Neural progenitor cell (in vitro differentiated cells): ENCODE measurements at regions not wholly inside any gene's neighbourhood (a gene's known extent, or its start where the extent isn't known, plus 50 kb on each side); places are given as distances from the start of the nearest gene placed in this dataset.

Experiments used
- EZH2 ChIP-seq: fragments of 200-600 bp; sonication (generic); IDR thresholded peaks from 2 replicates; pipeline ENCODE4 v1.6.1; 2017; ENCODE audit warnings: antibody characterized with exemption, mild to moderate bottlenecking, moderate library complexity
- TF ChIP-seq, protein P1 (sequence below): fragments of 200-600 bp; sonication (generic); IDR thresholded peaks from 2 replicates; pipeline ENCODE4 v1.5.1; 2017; ENCODE audit warnings: antibody characterized with exemption, mild to moderate bottlenecking

DNA sequence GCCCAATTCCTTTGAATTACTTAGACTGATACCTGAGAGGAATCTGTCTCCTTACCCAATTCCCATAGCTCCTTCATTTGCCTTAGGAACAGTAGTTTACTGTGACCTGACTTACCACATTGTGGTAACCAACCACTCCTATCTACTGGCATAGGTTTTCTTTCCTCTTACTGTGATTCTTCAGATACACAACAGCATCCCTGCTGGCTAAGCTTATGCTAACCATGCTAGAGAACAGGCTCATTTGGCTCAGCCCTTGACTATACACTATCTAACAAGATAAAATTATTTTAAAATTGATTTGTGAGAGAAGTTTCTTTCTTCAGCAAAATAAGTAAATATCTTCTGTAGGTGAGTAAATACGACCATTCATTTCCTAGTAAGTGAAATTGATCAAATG is 320.4 kb upstream of the DDHD1 start:
- TF ChIP-seq, protein P1, sequence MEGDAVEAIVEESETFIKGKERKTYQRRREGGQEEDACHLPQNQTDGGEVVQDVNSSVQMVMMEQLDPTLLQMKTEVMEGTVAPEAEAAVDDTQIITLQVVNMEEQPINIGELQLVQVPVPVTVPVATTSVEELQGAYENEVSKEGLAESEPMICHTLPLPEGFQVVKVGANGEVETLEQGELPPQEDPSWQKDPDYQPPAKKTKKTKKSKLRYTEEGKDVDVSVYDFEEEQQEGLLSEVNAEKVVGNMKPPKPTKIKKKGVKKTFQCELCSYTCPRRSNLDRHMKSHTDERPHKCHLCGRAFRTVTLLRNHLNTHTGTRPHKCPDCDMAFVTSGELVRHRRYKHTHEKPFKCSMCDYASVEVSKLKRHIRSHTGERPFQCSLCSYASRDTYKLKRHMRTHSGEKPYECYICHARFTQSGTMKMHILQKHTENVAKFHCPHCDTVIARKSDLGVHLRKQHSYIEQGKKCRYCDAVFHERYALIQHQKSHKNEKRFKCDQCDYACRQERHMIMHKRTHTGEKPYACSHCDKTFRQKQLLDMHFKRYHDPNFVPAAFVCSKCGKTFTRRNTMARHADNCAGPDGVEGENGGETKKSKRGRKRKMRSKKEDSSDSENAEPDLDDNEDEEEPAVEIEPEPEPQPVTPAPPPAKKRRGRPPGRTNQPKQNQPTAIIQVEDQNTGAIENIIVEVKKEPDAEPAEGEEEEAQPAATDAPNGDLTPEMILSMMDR: no peak
- TF ChIP-seq EZH2: no peak
